NCI-H345 treated with DMSO at 0.1 percent for 48 hours (cell line): ENCODE measurements at regions not wholly inside any gene's neighbourhood (a gene's known extent, or its start where the extent isn't known, plus 50 kb on each side); places are given as distances from the start of the nearest gene placed in this dataset.
"Not testable (repeated sequence)": the region's sequence is repeated elsewhere in the genome, so short reads cannot be mapped to it uniquely, and the experiment has no call there.

Experiments
- DNase-seq: peaks from one replicate; lab custom pipeline; 2025; ENCODE audit not compliant: unreplicated experiment; lab: John Stamatoyannopoulos, UW

DNA sequence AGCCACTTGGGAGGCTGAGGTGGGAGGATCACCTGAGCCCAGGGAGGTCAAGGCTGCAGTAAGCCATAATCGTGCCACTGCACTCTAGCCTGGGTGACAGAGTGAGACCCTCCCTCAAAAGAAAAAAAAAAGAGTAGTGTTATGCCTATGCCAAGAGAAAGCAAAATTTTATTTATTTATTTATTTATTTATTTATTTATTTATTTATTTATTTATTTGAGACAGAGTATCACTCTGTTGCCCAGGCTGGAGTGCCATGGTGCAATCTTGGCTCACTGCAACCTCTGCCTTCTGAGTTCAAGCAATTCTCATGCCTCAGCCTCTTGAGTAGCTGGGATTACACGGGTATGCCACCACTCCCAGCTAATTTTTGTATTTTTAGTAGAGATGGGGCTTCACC lies 72.6 kb upstream of the RAPGEF2 start:
- not testable (repeated sequence) for DNase-seq

DNA sequence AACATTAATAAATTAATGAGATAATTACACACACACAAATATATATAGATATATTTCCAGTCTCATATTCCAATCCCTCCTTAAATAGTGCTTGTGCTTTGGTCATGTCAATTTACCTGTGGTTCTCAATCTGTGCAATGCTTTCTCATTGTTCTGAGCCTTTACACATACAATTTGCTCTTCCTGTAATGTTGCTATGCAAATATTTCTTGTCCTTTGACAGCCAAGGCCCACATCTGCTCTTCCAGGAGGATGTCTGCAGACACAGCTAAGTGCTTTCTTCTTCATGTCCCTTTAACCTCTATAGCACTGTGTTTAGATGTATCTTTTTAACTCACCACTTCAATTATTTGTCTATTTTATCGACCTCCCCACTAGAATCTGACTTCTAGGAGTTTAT lies 67.3 kb upstream of the RAPGEF2 start:
- no peak for DNase-seq

DNA sequence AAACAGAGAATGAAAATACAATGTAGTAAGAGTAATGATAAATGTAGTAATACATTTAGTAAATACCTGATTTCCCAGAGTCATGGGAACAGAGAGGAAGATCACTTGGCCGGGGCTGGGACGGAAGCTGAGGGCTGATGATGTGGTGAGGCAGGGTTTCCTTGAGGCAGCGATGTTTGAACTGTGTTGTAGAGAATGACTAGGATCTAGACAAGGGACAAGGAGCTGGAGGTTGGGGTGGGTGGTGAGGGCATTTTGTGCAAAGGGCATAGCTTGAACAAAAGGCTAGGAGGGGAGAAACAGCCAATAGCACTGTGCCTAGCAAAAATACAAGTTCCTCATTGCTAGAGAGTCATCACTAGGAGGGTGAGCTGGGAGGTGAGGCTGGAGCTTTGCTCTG lies 64.3 kb upstream of the RAPGEF2 start:
- DNase-seq, result no peak

DNA sequence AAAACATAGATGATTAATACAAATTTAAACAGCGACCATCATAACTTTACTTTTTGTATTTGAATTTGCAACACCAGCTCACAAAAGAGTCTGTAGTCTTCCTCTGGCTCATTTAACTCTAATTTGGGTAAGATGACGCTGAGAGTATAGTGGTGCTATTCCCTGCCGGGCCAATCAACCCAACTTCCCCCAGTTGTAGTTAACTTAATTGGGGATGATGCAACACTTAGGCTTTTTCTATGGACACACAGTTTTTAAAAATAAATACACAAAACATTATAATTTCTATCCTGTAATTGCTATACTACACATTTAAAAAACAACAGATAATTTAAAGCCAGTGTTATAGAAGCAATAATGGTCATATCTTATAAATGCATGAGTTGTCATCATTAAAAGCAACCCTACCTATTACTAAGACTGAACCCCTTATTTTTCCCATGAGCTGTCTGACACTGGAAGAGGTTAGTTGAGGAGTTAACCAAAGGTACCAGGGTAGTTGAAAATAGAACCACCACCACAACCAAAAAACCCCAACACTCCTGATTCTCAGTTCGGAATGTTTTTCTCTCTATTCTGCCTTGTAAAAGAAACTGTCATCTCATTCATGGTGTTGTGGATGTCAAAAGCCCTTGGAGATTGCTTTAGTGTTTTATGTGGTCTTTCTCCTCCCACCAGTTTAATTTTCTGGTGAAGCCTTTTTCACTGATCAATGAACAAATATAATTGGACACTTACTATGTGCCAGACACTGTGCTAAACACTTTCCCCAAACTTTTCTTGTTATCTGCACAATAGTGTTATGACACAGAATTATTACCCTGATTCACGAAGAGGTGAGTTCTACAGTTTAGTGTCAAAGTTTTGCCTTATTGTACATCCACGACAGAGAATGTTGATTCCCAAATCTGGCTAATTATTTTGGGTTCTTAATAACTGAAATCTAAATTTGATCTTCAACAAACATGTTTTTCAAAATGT lies 61.5 kb upstream of the RAPGEF2 start:
- no peak for DNase-seq

DNA sequence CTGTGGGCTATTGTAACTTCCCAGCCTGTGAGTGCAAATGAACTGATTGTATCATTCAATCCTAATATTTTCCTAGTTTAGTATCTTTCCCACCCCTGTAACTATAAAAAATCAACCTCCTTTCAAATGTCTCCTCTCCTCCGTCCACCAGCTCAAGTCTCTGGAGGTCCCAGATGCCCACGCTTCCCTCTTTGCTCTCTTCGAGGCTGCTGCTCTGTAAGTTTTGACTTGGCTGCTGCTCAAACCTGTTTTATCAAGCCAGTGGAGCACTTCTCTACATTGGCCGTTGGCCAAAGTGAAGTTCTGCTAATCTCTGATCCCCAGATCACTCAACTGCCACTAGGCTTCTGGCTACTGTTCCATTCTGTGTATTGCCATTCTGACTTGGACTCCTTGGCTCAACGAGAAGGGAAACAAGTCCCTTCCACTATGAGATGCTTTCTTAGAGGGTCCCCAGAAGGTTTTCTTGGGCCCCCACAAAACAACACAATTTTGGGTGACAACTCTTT lies 60.7 kb upstream of the RAPGEF2 start:
- DNase-seq, result no peak

DNA sequence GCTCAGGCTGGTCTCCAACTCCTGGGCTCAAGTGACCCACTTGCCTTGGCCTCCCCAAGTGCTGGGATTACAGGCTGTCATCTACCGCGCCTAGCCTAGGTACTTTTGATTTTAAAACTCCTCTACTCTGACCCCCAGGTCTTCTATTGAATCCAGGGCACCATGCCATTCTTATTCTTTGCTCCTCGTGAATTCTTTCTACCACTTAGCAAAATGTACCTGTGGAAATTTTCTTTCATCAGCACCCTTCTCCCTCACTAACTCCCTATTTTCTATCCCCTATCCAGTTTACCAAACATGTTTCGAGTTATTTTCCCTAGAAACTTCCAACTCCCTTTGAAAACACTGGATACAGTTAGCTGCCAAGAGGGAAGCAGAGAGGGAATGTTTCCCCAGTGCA lies 60.0 kb upstream of the RAPGEF2 start:
- DNase-seq, result no peak

DNA sequence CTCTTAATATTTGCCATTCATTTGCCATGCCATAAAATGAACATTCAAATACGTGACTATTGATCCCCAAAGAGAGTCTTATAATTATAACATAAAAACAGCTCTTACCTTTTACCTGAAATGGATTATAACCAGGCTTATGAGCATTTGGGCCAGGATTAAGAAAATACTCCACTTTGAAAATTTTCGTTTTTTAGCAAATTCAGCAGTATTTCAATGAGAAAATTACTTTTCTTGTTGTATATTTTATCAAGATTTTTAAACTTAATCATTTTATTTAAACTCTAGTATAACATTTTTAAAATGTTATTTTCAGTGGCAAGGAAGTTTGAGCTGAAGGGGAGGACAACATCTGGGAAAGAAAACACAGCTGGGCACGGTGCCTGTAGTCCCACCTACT lies 59.0 kb upstream of the RAPGEF2 start:
- no peak for DNase-seq

DNA sequence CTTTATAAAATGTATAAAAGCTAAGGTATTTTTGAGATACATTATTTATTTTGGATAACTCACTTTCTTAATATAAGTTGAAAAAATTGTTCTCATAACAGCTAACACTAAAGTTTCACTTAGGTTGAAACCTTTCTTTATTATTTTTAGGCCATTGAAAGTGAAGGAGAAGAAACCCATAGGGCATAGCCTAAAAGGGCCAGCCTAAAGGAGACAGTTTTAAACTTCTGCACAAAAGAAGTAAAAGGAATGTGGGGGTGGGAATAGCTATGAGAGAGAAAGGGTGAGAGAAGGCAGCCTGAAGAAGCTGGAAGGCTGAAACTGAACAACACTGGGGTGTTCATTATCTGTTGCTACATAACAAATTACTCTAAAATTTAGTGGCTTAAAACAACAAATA lies 57.6 kb upstream of the RAPGEF2 start:
- DNase-seq, result no peak

DNA sequence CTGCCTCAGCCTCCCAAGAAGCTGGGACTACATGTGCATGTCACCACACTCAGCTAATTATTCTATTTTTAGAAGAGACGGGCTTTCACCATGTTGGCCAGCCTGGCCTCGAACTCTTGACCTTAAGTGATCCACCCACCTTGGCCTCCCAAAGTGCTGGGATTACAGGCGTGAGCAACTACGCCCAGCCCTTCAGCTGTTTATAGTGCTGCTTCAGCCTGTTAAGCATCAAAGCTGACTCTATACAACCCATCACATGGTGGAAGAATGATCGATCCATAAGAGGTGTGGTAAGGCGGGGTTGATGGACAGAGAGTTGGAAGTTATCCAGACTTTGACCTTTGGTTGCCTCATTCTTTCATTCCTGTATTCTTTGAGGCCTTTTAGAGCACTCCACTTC lies 56.2 kb upstream of the RAPGEF2 start:
- DNase-seq, result no peak

DNA sequence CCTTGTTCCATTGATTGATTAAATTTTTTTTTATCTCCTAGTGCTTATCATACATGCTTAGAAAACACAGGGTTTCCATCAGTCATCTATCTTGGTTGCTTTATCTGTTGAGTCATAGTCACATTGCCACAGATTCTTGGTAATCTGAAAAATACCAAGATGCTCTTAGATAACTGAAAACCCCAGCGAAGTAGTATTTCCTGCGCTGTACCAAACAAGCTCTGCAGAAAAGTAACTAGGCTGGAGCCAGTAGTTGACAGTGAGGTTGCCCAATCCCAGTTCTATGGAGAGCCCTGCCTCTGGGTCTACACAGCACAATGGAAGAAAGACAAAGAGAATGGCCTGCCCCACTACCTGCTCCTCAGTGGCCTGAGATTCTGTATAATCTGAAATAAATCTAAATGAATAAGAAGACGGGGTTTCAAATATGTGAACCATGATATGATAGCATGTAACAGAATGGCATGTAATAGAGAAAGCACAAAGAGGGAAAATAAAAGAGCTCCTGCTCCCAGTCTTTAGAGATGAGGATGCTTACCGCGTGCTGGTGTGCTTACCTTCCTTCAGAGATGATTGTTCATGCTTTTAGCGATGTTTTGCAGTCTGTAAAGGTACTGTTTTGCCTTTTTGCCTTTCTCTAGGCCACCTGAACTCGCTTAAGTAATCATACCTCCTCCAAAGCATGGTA lies 55.3 kb upstream of the RAPGEF2 start:
- DNase-seq, result no peak

DNA sequence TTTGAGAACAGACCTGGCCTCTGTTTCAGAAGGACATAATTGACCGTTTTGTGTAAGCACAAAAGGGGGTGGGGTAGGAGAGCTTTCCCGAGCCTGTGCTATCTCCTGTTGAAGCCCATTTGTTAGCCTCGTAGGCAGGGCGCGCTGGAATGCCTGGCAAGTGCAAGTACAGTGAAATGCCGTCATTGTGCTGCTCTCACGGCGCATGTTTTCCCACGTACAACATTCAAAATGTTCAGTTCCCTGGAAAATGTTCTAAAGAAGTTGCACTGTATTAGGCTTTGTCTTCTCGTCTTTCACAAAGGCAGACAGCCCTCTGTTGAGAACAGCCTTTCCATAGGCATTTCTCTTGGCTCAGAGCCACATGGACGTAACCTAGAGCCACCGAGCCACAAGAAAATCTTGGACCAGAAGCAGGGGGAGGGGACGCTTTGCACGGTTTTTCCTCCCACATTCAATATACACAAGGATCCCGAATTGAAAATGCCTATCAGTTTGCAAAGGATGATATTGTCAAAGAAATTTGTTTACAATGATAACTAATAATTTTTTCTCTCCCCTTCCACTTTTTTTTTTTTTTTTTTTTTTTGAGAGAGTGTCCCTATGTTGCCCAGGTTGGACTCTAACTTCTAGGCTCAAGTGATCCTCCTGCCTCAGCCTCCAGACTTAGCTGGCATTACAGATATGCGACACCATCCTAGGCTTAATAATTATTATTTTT lies 54.6 kb upstream of the RAPGEF2 start:
- DNase-seq, result no peak

DNA sequence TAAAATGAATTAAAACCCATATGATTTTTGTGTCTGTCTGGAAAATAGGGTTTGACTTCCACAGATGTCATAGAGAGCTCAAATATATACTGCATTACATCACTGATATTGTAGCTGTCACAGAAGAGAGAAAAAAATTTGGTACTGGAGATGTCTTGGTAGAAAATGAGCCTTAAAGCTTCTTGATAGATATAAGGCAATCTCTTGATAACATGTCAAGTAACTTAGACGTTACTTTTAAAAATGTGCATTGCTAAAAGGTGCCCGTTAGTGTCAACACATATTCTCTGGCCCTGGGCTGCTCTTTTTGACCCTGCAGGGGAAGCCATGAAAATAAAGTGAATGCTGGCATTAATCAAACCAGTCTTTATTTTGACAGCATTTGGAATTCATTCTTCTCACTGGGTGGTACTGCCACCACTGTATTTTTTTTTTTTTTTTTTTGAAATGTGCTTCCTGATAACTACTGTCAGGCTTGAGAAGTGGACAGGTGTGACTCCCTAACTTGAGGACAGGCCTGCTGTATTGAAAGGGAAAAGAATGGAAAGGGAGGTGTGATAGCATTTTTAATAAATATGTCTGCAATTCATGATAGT lies 53.0 kb upstream of the RAPGEF2 start:
- DNase-seq, result no peak

DNA sequence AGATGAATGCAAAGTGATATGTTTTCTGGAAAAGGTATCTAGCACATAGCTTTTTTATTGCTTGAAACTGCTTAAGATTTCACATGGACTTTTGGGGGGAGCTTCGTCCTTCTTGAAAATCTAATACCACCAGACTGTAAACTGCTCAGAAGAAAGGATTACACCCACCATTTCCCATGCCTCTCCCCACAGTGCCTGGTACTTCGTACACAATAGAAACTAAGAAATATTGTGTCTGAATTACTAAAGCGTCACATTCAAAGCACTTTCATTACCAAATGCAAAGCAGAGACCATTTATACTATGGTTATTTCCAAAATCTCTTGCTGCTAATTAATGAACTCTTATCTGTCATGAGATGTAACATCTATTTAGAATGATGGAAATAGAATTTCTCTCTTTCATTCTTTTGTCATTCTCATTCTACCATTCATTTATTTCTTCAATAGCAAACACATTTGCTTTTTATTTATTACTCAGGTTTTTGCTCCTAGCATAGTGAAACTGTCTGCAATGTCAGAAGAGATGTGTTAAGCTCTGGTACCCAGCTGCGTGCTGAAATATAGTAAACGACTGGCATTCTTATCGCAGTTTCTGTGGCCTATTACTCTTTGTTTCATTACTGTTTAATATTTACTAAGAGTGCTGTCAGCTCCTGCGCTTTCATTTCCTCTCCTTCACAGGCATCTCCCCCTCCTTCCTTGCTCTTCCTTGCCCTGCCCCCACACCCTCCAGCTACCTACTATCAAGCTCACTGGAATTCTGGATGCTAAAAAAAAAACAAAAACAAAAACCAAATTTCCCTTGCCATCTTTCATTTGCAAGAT lies 51.4 kb upstream of the RAPGEF2 start:
- no peak for DNase-seq

DNA sequence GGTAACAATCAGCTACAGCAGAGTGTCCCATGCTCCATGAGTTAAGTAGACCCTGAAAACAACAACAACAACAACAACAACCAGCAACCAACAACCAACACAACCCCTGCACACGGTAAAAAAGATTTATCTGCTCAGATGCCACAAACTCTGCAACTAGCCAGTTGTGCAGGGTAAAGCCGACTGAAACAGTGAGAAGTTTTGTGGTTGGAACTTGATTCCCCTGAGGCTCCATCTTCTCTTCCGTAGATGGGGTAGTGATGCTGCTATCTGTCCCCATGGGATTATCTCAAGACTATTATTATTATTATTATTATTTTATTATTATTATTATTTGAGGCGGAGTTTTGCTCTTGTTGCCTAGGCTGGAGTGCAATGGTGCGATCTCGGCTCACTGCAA lies 50.6 kb upstream of the RAPGEF2 start:
- DNase-seq, result no peak
